ENCODE measurements at regions not wholly inside any gene's neighbourhood (a gene's known extent, or its start where the extent isn't known, plus 50 kb on each side); places are given as distances from the start of the nearest gene placed in this dataset.

GRCh38 chr14:54282849-54283248 lies 114.0 kb upstream of the CDKN3 start:
- WGBS (ENCODE audit: insufficient coverage): 63% methylated on average over 2 of the region's 2 CpGs
- Mint-ChIP-seq H3K4me1 (no peaks in the 10 kb centered on the region), H3K4me3 (no peak overlapping the region), H3K27ac (no peak overlapping the region), H3K36me3 (no peaks in the 10 kb centered on the region), H3K27me3 (ENCODE audit: low read depth in 2 of 2) (peaks cover 0 to 10% of the 10 kb centered on the region in 2 donors), H3K9me3 (no peaks in the 10 kb centered on the region)
- intact Hi-C loops (cut with micrococcal nuclease): no loop called here
- H3K4me1 ChIP-seq (ENCODE audit: control insufficient read depth, insufficient read depth, low read length): no peaks in the 10 kb centered on the region
- H3K4me3 ChIP-seq (ENCODE audit: low read length): no peak overlapping the region
- no peak for TF ChIP-seq CTCF (IDR thresholded peaks at IDR 0.05)
- H3K9me3 ChIP-seq (ENCODE audit: control insufficient read depth, insufficient read depth, low read length): no peaks in the 10 kb centered on the region
- no peaks in the 10 kb centered on the region for H3K27me3 ChIP-seq (ENCODE audit: control insufficient read depth, insufficient read depth, low read length)
- no peaks in the 10 kb centered on the region for H3K36me3 ChIP-seq (ENCODE audit: control insufficient read depth, insufficient read depth, low read length)
- no peak overlapping the region for H3K27ac ChIP-seq (ENCODE audit: low read length)
- ATAC-seq (no peak), DNase-seq (no peak)

DNA sequence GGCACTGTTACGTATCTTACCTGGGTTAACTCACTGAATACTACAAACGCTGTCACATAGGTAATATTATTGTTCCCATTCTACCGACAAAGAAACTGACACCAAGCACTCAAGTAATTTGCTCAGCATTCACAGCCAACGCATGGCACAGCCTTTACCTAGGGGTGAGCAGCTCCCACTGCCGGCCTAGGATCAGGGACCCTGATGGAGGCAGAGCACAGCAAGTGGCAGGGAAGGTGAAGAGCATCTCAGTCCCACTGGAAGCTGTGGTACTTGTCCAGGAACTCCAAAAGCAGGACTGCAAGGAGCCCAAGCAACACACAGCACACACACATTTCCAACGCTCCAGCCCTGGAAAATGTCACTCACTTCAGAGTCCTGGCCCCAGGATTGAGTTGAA lies 111.8 kb upstream of the CDKN3 start:
- no peak for DNase-seq
- Mint-ChIP-seq H3K36me3 (no peaks in the 10 kb centered on the region), H3K9me3 (peaks cover 0 to 2% of the 10 kb centered on the region in 2 donors), H3K4me3 (no peak overlapping the region), H3K27ac (no peak overlapping the region), H3K27me3 (ENCODE audit: low read depth in 2 of 2) (peaks cover 0 to 14% of the 10 kb centered on the region in 2 donors), H3K4me1 (no peaks in the 10 kb centered on the region)
- no peak for ATAC-seq
- WGBS (ENCODE audit: insufficient coverage): 92% methylated on average over 6 of the region's 6 CpGs
- no peaks in the 10 kb centered on the region for H3K4me1 ChIP-seq (ENCODE audit: control insufficient read depth, insufficient read depth, low read length)
- no peak overlapping the region for H3K4me3 ChIP-seq (ENCODE audit: low read length)
- H3K27ac ChIP-seq (ENCODE audit: low read length): no peak overlapping the region
- H3K36me3 ChIP-seq (ENCODE audit: control insufficient read depth, insufficient read depth, low read length): no peaks in the 10 kb centered on the region
- intact Hi-C loops (cut with micrococcal nuclease): no loop called here
- no peaks in the 10 kb centered on the region for H3K27me3 ChIP-seq (ENCODE audit: control insufficient read depth, insufficient read depth, low read length)
- no peaks in the 10 kb centered on the region for H3K9me3 ChIP-seq (ENCODE audit: control insufficient read depth, insufficient read depth, low read length)
- no peak for TF ChIP-seq CTCF (IDR thresholded peaks at IDR 0.05)

DNA sequence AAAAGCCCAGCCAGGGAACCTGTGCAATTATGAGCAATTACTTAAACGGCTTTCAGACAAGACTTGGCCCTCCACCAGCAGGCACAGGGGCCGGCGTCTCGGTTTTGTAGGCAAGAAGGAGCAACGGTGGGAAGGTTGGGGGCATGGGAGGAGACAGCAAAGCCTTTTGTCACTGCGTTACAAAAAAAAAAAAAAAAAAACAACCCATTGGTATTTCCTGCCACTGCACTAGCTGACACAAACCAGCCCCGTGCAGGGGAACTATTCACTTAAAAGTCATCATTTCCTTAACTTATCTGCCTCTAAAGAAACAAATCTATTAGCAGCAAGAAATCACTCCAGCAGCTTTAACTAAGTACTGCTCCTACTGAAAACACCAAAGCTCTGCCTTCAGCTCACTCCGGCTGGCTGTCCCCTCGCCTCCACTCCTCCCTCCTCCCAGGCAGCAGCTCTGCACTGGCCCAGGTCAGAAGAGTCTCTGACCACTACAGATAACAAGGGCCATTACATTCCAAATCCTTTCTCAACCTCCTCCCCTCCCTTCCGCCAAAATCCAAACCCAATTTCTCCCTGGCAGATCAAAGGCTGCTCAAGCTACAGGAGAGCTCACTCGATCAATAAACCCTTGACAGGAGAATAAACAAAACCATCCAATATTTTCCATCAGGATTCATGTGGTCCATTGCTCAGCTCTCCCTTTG lies 105.2 kb upstream of the CDKN3 start:
- peaks cover 2 to 4% of the 10 kb centered on the region in 2 donors for H3K9me3 Mint-ChIP-seq
- no peaks in the 10 kb centered on the region for H3K4me1 Mint-ChIP-seq
- no peak overlapping the region for H3K4me3 Mint-ChIP-seq
- Histone ChIP-seq H3K9me3 (ENCODE audit: control insufficient read depth, insufficient read depth, low read length) (no peaks in the 10 kb centered on the region), H3K4me3 (ENCODE audit: low read length) (no peak overlapping the region), H3K4me1 (ENCODE audit: control insufficient read depth, insufficient read depth, low read length) (no peaks in the 10 kb centered on the region), H3K27ac (ENCODE audit: low read length) (no peak overlapping the region), H3K27me3 (ENCODE audit: control insufficient read depth, insufficient read depth, low read length) (no peaks in the 10 kb centered on the region), H3K36me3 (ENCODE audit: control insufficient read depth, insufficient read depth, low read length) (no peaks in the 10 kb centered on the region)
- no peaks in the 10 kb centered on the region for H3K36me3 Mint-ChIP-seq
- DNase-seq (no peak), ATAC-seq (no peak)
- 39% methylated on average over 10 of the region's 11 CpGs for WGBS (ENCODE audit: insufficient coverage)
- no peak for TF ChIP-seq CTCF (IDR thresholded peaks at IDR 0.05)
- peaks cover 17 to 21% of the 10 kb centered on the region in 2 donors for H3K27me3 Mint-ChIP-seq (ENCODE audit: low read depth in 2 of 2)
- H3K27ac Mint-ChIP-seq: no peak overlapping the region
- intact Hi-C loops (cut with micrococcal nuclease): no loop called here

DNA sequence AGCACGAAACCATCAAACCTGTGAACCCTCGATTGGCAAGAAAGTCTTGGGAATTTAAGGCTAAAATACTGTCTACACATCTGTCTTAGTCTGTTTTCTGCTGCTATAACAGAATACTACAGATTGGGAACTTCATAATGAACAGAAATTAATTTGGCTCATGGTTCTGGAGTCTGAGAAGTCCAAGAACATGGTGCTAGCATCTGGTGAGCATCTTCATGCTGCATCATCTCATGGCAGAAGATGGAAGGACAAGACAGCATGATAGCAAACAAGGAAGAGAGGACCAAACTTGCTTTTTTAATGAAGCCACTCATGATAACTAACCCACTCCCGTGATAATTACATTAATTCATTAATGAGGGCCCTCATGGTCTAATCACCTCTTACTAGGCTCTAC lies 102.0 kb upstream of the CDKN3 start:
- no peak for TF ChIP-seq CTCF (IDR thresholded peaks at IDR 0.05)
- Mint-ChIP-seq H3K27me3 (ENCODE audit: low read depth in 2 of 2) (peaks cover 15 to 35% of the 10 kb centered on the region in 2 donors), H3K27ac (no peak overlapping the region), H3K9me3 (peaks cover 0 to 4% of the 10 kb centered on the region in 2 donors), H3K4me1 (no peaks in the 10 kb centered on the region), H3K4me3 (no peak overlapping the region), H3K36me3 (no peaks in the 10 kb centered on the region)
- Histone ChIP-seq H3K36me3 (ENCODE audit: control insufficient read depth, insufficient read depth, low read length) (no peaks in the 10 kb centered on the region), H3K27me3 (ENCODE audit: control insufficient read depth, insufficient read depth, low read length) (no peaks in the 10 kb centered on the region), H3K27ac (ENCODE audit: low read length) (no peak overlapping the region), H3K4me3 (ENCODE audit: low read length) (no peak overlapping the region), H3K4me1 (ENCODE audit: control insufficient read depth, insufficient read depth, low read length) (no peaks in the 10 kb centered on the region), H3K9me3 (ENCODE audit: control insufficient read depth, insufficient read depth, low read length) (no peaks in the 10 kb centered on the region)
- intact Hi-C loops (cut with micrococcal nuclease): no loop called here
- DNase-seq (no peak), ATAC-seq (no peak)
- 77% methylated on average over 3 of the region's 3 CpGs for WGBS (ENCODE audit: insufficient coverage)
